Prostate gland (tissue), 2 donors: ENCODE measurements at regions not wholly inside any gene's neighbourhood (a gene's known extent, or its start where the extent isn't known, plus 50 kb on each side); places are given as distances from the start of the nearest gene placed in this dataset.

ENCODE experiments used
- CTCF ChIP-seq, 4 experiments: fragments of 200-600 bp in 2 of 4; fragments of 450-650 bp in 2 of 4; sonication (generic) in 2 of 4; IDR thresholded peaks; 1 replicate in 3 of 4; 2 replicates in 1 of 4; pipeline ENCODE4 v1.5.1; 2016 to 2019; ENCODE audit warnings: antibody characterized with exemption in 4 of 4, mild to moderate bottlenecking in 2 of 4, moderate library complexity in 2 of 4
- POLR2AphosphoS5 ChIP-seq: sonication (generic); formaldehyde crosslinking; IDR thresholded peaks from one replicate; pipeline ENCODE4 v1.6.1; 2017; ENCODE audit warnings: antibody characterized with exemption

GRCh38 chr4:179728305-179728704, 2286.1 kb upstream of the AGA start:
- TF ChIP-seq POLR2AphosphoS5 (no peak), CTCF (IDR thresholded peaks at IDR 0.05) (no peak)
